ENCODE measurements at regions not wholly inside any gene's neighbourhood (a gene's known extent, or its start where the extent isn't known, plus 50 kb on each side); places are given as distances from the start of the nearest gene placed in this dataset.
"Not testable (repeated sequence)": the region's sequence is repeated elsewhere in the genome, so short reads cannot be mapped to it uniquely, and the experiment has no call there.

- DNase-seq = no peak
These were observed 150.6 kb upstream of the UBE2E3 start for GRCh38 chr2:180829836-180830235.

- DNase-seq = no peak
These were observed 151.1 kb upstream of the UBE2E3 start for GRCh38 chr2:180829261-180829660.

GRCh38 chr2:180828756-180829155 lies 151.6 kb upstream of the UBE2E3 start:
- no peak for DNase-seq

GRCh38 chr2:180823546-180824141 lies 156.8 kb upstream of the UBE2E3 start:
- no peak for DNase-seq

- DNase-seq = no peak
These were observed 161.3 kb upstream of the UBE2E3 start for GRCh38 chr2:180819106-180819505.

GRCh38 chr2:180818700-180819099 lies 161.7 kb upstream of the UBE2E3 start:
- DNase-seq = not testable (repeated sequence)

GRCh38 chr2:180799141-180799540 lies 181.3 kb upstream of the UBE2E3 start:
- no peak for DNase-seq

- DNase-seq = no peak
These were observed 189.5 kb upstream of the UBE2E3 start for GRCh38 chr2:180790891-180791290.

- no peak for DNase-seq
These were observed 193.1 kb upstream of the UBE2E3 start for GRCh38 chr2:180787330-180787729.

- no peak for DNase-seq
These were observed 199.1 kb upstream of the UBE2E3 start for GRCh38 chr2:180781276-180781675.

GRCh38 chr2:180778291-180778690 lies 202.1 kb upstream of the UBE2E3 start:
- DNase-seq = no peak

- no peak for DNase-seq
These were observed 203.5 kb upstream of the UBE2E3 start for GRCh38 chr2:180776921-180777320.

- no peak for DNase-seq
These were observed 204.7 kb upstream of the UBE2E3 start for GRCh38 chr2:180775711-180776110.

GRCh38 chr2:180765316-180765715 lies 215.1 kb upstream of the UBE2E3 start:
- not testable (repeated sequence) for DNase-seq

- DNase-seq = no peak
These were observed 217.0 kb upstream of the UBE2E3 start for GRCh38 chr2:180763263-180763989.

- DNase-seq = no peak
These were observed 219.2 kb upstream of the UBE2E3 start for GRCh38 chr2:180761224-180761623.

- DNase-seq = no peak
These were observed 220.8 kb upstream of the UBE2E3 start for GRCh38 chr2:180759631-180760030.

- DNase-seq = no peak
These were observed 226.3 kb upstream of the UBE2E3 start for GRCh38 chr2:180753809-180754761.

- DNase-seq = no peak
These were observed 229.0 kb upstream of the UBE2E3 start for GRCh38 chr2:180751306-180751920.

- DNase-seq = no peak
These were observed 232.7 kb upstream of the UBE2E3 start for GRCh38 chr2:180747728-180748127.

- no peak for DNase-seq
These were observed 237.0 kb upstream of the UBE2E3 start for GRCh38 chr2:180743401-180743800.

GRCh38 chr2:180742801-180743200 lies 237.6 kb upstream of the UBE2E3 start:
- DNase-seq = no peak
